Smooth muscle cell (in vitro differentiated cells): ENCODE measurements at regions not wholly inside any gene's neighbourhood (a gene's known extent, or its start where the extent isn't known, plus 50 kb on each side); places are given as distances from the start of the nearest gene placed in this dataset.

Source experiments
- DNase-seq: peaks from one replicate; lab custom pipeline; 2025; ENCODE audit not compliant: unreplicated experiment; lab: John Stamatoyannopoulos, UW
- H2AFZ ChIP-seq: fragments of 200-600 bp; sonication (generic); 2 replicates; pipeline ENCODE4 v1.6.0; 2016; ENCODE audit warnings: antibody characterized with exemption, low read depth, mild to moderate bottlenecking
- H3F3A ChIP-seq: fragments of 200-600 bp; sonication (generic); 2 replicates; pipeline ENCODE4 v1.6.0; 2017; ENCODE audit warnings: antibody characterized with exemption, low read depth
- H3K27ac ChIP-seq: fragments of 200-600 bp; sonication (generic); 2 replicates; pipeline ENCODE4 v1.5.1; 2016; ENCODE audit warnings: low read depth, mild to moderate bottlenecking
- H3K27me3 ChIP-seq: fragments of 200-600 bp; sonication (generic); 2 replicates; pipeline ENCODE4 v1.6.1; 2016; ENCODE audit warnings: low read depth, mild to moderate bottlenecking
- H3K36me3 ChIP-seq: fragments of 200-600 bp; sonication (generic); 2 replicates; pipeline ENCODE4 v1.5.1; 2016; ENCODE audit warnings: low read depth
- H3K4me1 ChIP-seq: fragments of 200-600 bp; sonication (generic); 2 replicates; pipeline ENCODE4 v1.5.1; 2016; ENCODE audit warnings: low read depth
- H3K4me2 ChIP-seq: fragments of 200-600 bp; sonication (generic); 2 replicates; pipeline ENCODE4 v1.6.0; 2016; ENCODE audit warnings: mild to moderate bottlenecking
- H3K4me3 ChIP-seq: fragments of 200-600 bp; sonication (generic); 2 replicates; pipeline ENCODE4 v1.5.1; 2016; ENCODE audit warnings: mild to moderate bottlenecking
- H3K79me2 ChIP-seq: fragments of 200-600 bp; sonication (generic); 2 replicates; pipeline ENCODE4 v1.6.0; 2016; ENCODE audit warnings: low read depth, mild to moderate bottlenecking
- H3K9ac ChIP-seq: fragments of 200-600 bp; sonication (generic); 2 replicates; pipeline ENCODE4 v1.6.0; 2016; ENCODE audit warnings: low read depth
- H3K9me3 ChIP-seq: fragments of 200-600 bp; sonication (generic); replicated peaks from 2 replicates; pipeline ENCODE4 v1.5.1; 2016; ENCODE audit warnings: low read depth
- H4K20me1 ChIP-seq: fragments of 200-600 bp; sonication (generic); 2 replicates; pipeline ENCODE4 v1.6.0; 2016; ENCODE audit warnings: low read depth
- CTCF ChIP-seq: fragments of 200-600 bp; sonication (generic); IDR thresholded peaks from 2 replicates; pipeline ENCODE4 v1.5.1; 2017; ENCODE audit warnings: borderline replicate concordance, mild to moderate bottlenecking, antibody characterized with exemption; ENCODE audit not compliant: insufficient read depth, poor library complexity, severe bottlenecking
- WGBS: methylation state at CpG from one replicate; pipeline ENCODE4 v1.1.7; 2016; ENCODE audit warnings: low lambda C conversion rate; 5-methylcytosine and 5-hydroxymethylcytosine counted together

GRCh38 chr7:54333952-54334351, 208.2 kb upstream of the VSTM2A start:
- H2AFZ ChIP-seq: no peak overlapping the region
- H3K4me2 ChIP-seq: no peak overlapping the region
- H3K9me3 ChIP-seq: no peaks in the 10 kb centered on the region
- TF ChIP-seq CTCF: no peak
- H3K27ac ChIP-seq: no peak overlapping the region
- H3K27me3 ChIP-seq: no peaks in the 10 kb centered on the region
- no peaks in the 10 kb centered on the region for H4K20me1 ChIP-seq
- no peak for DNase-seq
- WGBS: 96% methylated on average over 1 of the region's 1 CpG
- H3K79me2 ChIP-seq: no peaks in the 10 kb centered on the region
- H3K36me3 ChIP-seq: no peaks in the 10 kb centered on the region
- no peak overlapping the region for H3K9ac ChIP-seq
- H3K4me1 ChIP-seq: peaks cover 24% of the 10 kb centered on the region
- H3K4me3 ChIP-seq: no peak overlapping the region
- H3F3A ChIP-seq: no peaks in the 10 kb centered on the region

GRCh38 chr7:54336800-54337199, 205.4 kb upstream of the VSTM2A start:
- no peaks in the 10 kb centered on the region for H3K79me2 ChIP-seq
- H3K4me2 ChIP-seq: peak overlapping the region; percentile 70
- H3K27ac ChIP-seq: peak overlapping the region; percentile 4
- TF ChIP-seq CTCF: no peak
- peak overlapping the region; percentile 30 for H2AFZ ChIP-seq
- no peak overlapping the region for H3K9ac ChIP-seq
- no peaks in the 10 kb centered on the region for H3K27me3 ChIP-seq
- H3K4me1 ChIP-seq: peaks cover 11% of the 10 kb centered on the region
- no peaks in the 10 kb centered on the region for H3K36me3 ChIP-seq
- H3F3A ChIP-seq: no peaks in the 10 kb centered on the region
- no peaks in the 10 kb centered on the region for H4K20me1 ChIP-seq
- no peak overlapping the region for H3K4me3 ChIP-seq
- H3K9me3 ChIP-seq: no peaks in the 10 kb centered on the region
- no peak for DNase-seq
- WGBS: 40% methylated on average over 2 of the region's 2 CpGs

GRCh38 chr7:54337466-54337865, 204.7 kb upstream of the VSTM2A start:
- Histone ChIP-seq H3F3A (no peaks in the 10 kb centered on the region), H4K20me1 (no peaks in the 10 kb centered on the region), H3K27me3 (no peaks in the 10 kb centered on the region), H3K9ac (no peak overlapping the region), H3K4me2 (no peak overlapping the region), H3K79me2 (no peaks in the 10 kb centered on the region), H3K9me3 (no peaks in the 10 kb centered on the region), H3K4me1 (peaks cover 11% of the 10 kb centered on the region), H3K36me3 (no peaks in the 10 kb centered on the region), H3K4me3 (no peak overlapping the region), H2AFZ (peak overlapping the region; percentile 18), H3K27ac (peak overlapping the region; percentile 22)
- 96% methylated on average over 2 of the region's 2 CpGs for WGBS
- no peak for DNase-seq
- TF ChIP-seq CTCF: no peak

GRCh38 chr7:54338319-54338718, 203.9 kb upstream of the VSTM2A start:
- no peak for TF ChIP-seq CTCF
- Histone ChIP-seq H3K9me3 (no peaks in the 10 kb centered on the region), H3K4me3 (no peak overlapping the region), H4K20me1 (no peaks in the 10 kb centered on the region), H3K9ac (no peak overlapping the region), H3K36me3 (no peaks in the 10 kb centered on the region), H3K27ac (peak overlapping the region; percentile 22), H3K79me2 (no peaks in the 10 kb centered on the region), H2AFZ (peak overlapping the region; percentile 36), H3K4me1 (peaks cover 5% of the 10 kb centered on the region), H3K27me3 (no peaks in the 10 kb centered on the region), H3K4me2 (peak overlapping the region; percentile 20), H3F3A (no peaks in the 10 kb centered on the region)
- DNase-seq: no peak
- WGBS: 69% methylated on average over 3 of the region's 3 CpGs
